ENCODE measurements at regions not wholly inside any gene's neighbourhood (a gene's known extent, or its start where the extent isn't known, plus 50 kb on each side); places are given as distances from the start of the nearest gene placed in this dataset.
"Not testable (repeated sequence)": the region's sequence is repeated elsewhere in the genome, so short reads cannot be mapped to it uniquely, and the experiment has no call there.

- TF ChIP-seq, protein P1, sequence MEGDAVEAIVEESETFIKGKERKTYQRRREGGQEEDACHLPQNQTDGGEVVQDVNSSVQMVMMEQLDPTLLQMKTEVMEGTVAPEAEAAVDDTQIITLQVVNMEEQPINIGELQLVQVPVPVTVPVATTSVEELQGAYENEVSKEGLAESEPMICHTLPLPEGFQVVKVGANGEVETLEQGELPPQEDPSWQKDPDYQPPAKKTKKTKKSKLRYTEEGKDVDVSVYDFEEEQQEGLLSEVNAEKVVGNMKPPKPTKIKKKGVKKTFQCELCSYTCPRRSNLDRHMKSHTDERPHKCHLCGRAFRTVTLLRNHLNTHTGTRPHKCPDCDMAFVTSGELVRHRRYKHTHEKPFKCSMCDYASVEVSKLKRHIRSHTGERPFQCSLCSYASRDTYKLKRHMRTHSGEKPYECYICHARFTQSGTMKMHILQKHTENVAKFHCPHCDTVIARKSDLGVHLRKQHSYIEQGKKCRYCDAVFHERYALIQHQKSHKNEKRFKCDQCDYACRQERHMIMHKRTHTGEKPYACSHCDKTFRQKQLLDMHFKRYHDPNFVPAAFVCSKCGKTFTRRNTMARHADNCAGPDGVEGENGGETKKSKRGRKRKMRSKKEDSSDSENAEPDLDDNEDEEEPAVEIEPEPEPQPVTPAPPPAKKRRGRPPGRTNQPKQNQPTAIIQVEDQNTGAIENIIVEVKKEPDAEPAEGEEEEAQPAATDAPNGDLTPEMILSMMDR (IDR thresholded peaks at IDR 0.05; ENCODE audit: insufficient read depth, low read depth, low read length, missing control alignments), result no peak
Measured at GRCh38 chr3:20563985-20564384, 378.0 kb upstream of the SGO1 start.

GRCh38 chr3:20563251-20563650 lies 377.2 kb upstream of the SGO1 start:
- H3K4me3 ChIP-seq (ENCODE audit: low read length), result no peak overlapping the region
- no peak for DNase-seq (ENCODE audit: low read depth)
- TF ChIP-seq, protein P1 (IDR thresholded peaks at IDR 0.05; ENCODE audit: insufficient read depth, low read depth, low read length, missing control alignments), result no peak

More at GRCh38 chr3:20563985-20564384, 378.0 kb upstream of the SGO1 start:
- no peak for DNase-seq (ENCODE audit: low read depth)
- no peak overlapping the region for H3K4me3 ChIP-seq (ENCODE audit: low read length)

DNA sequence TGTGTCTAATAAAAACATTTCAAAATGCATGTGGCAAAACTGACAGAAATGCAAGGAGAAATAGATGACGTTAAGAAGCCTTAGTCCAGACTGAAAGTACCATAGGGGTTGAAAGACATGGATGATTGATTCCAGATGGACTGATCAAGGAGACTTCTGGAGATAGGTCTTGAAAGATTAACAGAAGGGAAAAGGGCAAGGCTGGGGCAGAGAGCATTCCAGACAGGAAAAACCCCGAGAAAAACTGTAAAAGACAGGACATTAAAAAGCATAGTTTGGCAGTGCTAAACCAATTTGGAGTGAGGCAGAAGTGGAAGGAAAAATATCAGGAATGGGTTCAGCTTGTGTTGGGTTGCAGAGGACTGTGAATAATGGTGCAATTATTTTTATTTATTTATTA lies 375.2 kb upstream of the SGO1 start:
- no peak overlapping the region for H3K4me3 ChIP-seq (ENCODE audit: low read length)
- no peak for DNase-seq (ENCODE audit: low read depth)
- TF ChIP-seq, protein P1 (IDR thresholded peaks at IDR 0.05; ENCODE audit: insufficient read depth, low read depth, low read length, missing control alignments), result no peak

- DNase-seq (ENCODE audit: low read depth); H3K4me3 ChIP-seq (ENCODE audit: low read length): not testable (repeated sequence)
Measured at GRCh38 chr3:20560446-20560845, 374.4 kb upstream of the SGO1 start.

DNA sequence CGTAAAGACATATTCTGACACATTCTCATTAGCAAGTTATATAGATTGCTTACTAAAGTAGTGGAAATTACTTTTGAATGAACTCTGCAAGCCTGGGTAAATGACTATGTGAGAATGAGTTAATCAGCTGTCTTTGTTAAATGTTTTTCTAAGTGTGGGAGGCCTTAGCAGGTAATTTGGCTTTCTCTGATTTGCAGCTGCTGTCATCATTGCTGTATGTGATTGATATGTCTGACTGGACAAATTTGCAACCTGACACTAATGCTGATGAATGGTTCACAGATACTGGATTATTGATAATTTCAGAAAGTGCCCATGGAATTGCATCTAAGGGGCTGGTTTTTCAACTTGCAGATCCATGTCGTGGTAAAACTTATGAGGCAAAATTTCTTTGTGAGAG lies 372.2 kb upstream of the SGO1 start:
- TF ChIP-seq, protein P1 (IDR thresholded peaks at IDR 0.05; ENCODE audit: insufficient read depth, low read depth, low read length, missing control alignments), result no peak

GRCh38 chr3:20556661-20557060 lies 370.7 kb upstream of the SGO1 start:
- no peak overlapping the region for H3K4me3 ChIP-seq (ENCODE audit: low read length)
- TF ChIP-seq, protein P1 (IDR thresholded peaks at IDR 0.05; ENCODE audit: insufficient read depth, low read depth, low read length, missing control alignments), result no peak
- no peak for DNase-seq (ENCODE audit: low read depth)

More for the DNA sequence above, 372.2 kb upstream of the SGO1 start:
- DNase-seq (ENCODE audit: low read depth), result no peak
- H3K4me3 ChIP-seq (ENCODE audit: low read length), result no peak overlapping the region

DNA sequence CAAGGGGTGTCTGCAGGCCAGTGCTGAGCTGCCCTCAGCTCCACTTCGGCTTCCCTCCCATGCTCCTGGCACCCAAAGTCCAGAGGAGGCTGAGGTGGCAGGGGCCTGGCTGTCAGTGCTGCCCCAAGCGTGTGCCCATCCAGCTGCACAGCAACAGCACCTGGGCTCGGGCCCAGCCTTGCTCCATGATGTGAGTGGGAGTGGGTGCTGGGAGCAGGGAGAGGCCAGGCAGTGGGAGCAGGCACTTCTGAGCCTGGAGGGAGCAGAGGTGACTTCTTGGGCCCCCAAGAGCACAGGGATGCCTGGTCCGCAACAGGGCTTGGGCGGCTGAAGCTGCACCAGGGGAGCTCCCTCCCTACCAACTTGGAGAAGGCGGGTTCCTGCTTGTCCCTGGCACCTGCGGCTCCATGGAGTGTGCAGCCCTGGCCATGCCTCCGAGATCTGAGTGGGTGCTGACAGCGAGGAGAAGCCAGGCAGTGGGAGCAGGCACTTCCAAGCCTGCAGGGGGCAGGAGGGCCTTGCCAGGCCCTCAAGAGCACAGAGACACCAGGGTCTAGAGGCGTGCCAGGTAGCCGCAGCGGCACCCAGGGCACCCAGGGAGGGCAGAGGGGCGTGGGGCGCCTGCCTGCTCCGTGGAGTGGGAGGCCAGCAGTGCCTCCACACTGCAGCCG lies 366.7 kb upstream of the SGO1 start:
- TF ChIP-seq, protein P1 (IDR thresholded peaks at IDR 0.05; ENCODE audit: insufficient read depth, low read depth, low read length, missing control alignments), result no peak
- DNase-seq (ENCODE audit: low read depth), result no peak
- no peak overlapping the region for H3K4me3 ChIP-seq (ENCODE audit: low read length)

DNA sequence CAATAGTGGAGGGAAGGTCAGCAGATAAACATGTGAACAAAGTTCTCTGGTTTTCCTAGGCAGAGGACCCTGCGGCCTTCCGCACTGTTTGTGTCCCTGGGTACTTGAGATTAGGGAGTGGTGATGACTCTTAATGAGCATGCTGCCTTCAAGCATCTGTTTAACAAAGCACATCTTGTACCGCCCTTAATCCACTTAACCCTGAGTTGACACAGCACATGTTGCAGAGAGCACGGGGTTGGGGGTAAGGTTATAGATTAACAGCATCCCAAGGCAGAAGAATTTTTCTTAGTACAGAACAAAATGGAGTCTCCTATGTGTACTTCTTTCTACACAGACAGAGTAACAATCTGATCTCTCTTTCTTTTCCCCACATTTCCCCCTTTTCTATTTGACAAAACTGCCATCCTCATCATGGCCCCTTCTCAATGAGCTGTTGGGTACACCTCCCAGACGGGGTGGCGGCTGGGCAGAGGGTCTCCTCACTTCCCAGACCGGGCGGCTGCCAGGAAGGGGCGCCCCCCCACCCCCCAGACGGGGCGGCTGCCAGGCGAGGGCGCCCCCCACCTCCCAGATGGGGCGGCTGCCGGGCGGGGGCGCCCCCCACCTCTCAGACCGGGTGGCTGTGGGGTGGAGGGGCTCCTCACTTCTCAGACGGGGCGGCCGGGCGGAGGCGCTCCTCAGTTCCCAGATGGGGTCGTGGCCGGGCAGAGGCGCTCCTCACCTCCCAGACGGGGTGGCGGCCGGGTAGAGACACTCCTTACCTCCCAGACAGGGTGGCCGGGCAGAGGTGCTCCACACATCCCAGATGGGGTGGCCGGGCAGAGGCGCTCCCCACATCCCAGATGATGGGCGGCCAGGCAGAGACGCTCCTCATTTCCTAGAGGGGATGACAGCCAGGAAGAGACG lies 361.6 kb upstream of the SGO1 start:
- not testable (repeated sequence) for H3K4me3 ChIP-seq (ENCODE audit: low read length); DNase-seq (ENCODE audit: low read depth)

Measured in epithelial cell of esophagus (primary cell).